Skeletal muscle tissue (tissue), 3 donors: ENCODE measurements at regions not wholly inside any gene's neighbourhood (a gene's known extent, or its start where the extent isn't known, plus 50 kb on each side); places are given as distances from the start of the nearest gene placed in this dataset.

Experiments used
- H3K27ac ChIP-seq: one replicate; pipeline ENCODE4 v1.7.0; 2013; ENCODE audit warnings: mild to moderate bottlenecking, low read depth, low read length, inconsistent platforms
- H3K27me3 ChIP-seq, 3 donors: one replicate each; pipeline ENCODE4 v1.7.0; 2013; ENCODE audit warnings: low read length in 3 of 3; ENCODE audit not compliant: control insufficient read depth in 3 of 3, insufficient read depth in 3 of 3
- H3K36me3 ChIP-seq, 3 donors: one replicate each; pipeline ENCODE4 v1.7.0; 2013; ENCODE audit warnings: low read length in 3 of 3; ENCODE audit not compliant: control insufficient read depth in 3 of 3, insufficient read depth in 3 of 3
- H3K4me1 ChIP-seq, 3 donors: one replicate each; pipeline ENCODE4 v1.7.0; 2013; ENCODE audit warnings: low read length in 3 of 3, mild to moderate bottlenecking in 3 of 3; ENCODE audit not compliant: control insufficient read depth in 3 of 3, insufficient read depth in 3 of 3
- H3K4me3 ChIP-seq, 3 donors: one replicate each; pipeline ENCODE4 v1.7.0; 2013; ENCODE audit warnings: low read length in 3 of 3
- H3K9ac ChIP-seq, 3 donors: one replicate each; pipeline ENCODE4 v1.7.0; 2013; ENCODE audit warnings: low read length in 3 of 3, mild to moderate bottlenecking in 3 of 3, moderate library complexity in 2 of 3, low read depth in 1 of 3
- H3K9me3 ChIP-seq, 3 donors: one replicate each; pipeline ENCODE4 v1.7.0; 2013; ENCODE audit warnings: low read length in 3 of 3; ENCODE audit not compliant: control insufficient read depth in 3 of 3
- donor health status: Osteomylitis.

- no peaks in the 10 kb centered on the region for H3K4me1 ChIP-seq
- no peaks in the 10 kb centered on the region for H3K36me3 ChIP-seq
- H3K9me3 ChIP-seq = no peaks in the 10 kb centered on the region
- H3K4me3 ChIP-seq = no peak overlapping the region
- no peak overlapping the region for H3K9ac ChIP-seq
- peaks cover 0 to 4% (median 0%) of the 10 kb centered on the region in 3 donors for H3K27me3 ChIP-seq
- no peak overlapping the region for H3K27ac ChIP-seq
These were observed 74.2 kb upstream of the L3MBTL4 start for GRCh38 chr18:6488956-6489355.

- Histone ChIP-seq H3K9me3 (no peaks in the 10 kb centered on the region), H3K9ac (no peak overlapping the region), H3K27ac (no peak overlapping the region), H3K27me3 (peaks cover 0 to 4% (median 0%) of the 10 kb centered on the region in 3 donors), H3K4me1 (no peaks in the 10 kb centered on the region), H3K36me3 (no peaks in the 10 kb centered on the region), H3K4me3 (no peak overlapping the region)
These were observed 75.3 kb upstream of the L3MBTL4 start for GRCh38 chr18:6489977-6490376.

GRCh38 chr18:6493194-6493593 is 78.5 kb upstream of the L3MBTL4 start:
- Histone ChIP-seq H3K9me3 (no peaks in the 10 kb centered on the region), H3K27me3 (no peaks in the 10 kb centered on the region), H3K4me3 (no peak overlapping the region), H3K4me1 (no peaks in the 10 kb centered on the region), H3K27ac (no peak overlapping the region), H3K36me3 (no peaks in the 10 kb centered on the region), H3K9ac (no peak overlapping the region)

- no peaks in the 10 kb centered on the region for H3K36me3 ChIP-seq
- H3K27ac ChIP-seq = no peak overlapping the region
- no peaks in the 10 kb centered on the region for H3K27me3 ChIP-seq
- no peaks in the 10 kb centered on the region for H3K9me3 ChIP-seq
- H3K4me3 ChIP-seq = no peak overlapping the region
- no peak overlapping the region for H3K9ac ChIP-seq
- no peaks in the 10 kb centered on the region for H3K4me1 ChIP-seq
These were observed 80.8 kb upstream of the L3MBTL4 start for GRCh38 chr18:6495536-6495935.

- Histone ChIP-seq H3K9ac (no peak overlapping the region), H3K27me3 (no peaks in the 10 kb centered on the region), H3K27ac (no peak overlapping the region), H3K4me1 (no peaks in the 10 kb centered on the region), H3K4me3 (no peak overlapping the region), H3K36me3 (no peaks in the 10 kb centered on the region), H3K9me3 (no peaks in the 10 kb centered on the region)
These were observed 82.8 kb upstream of the L3MBTL4 start for GRCh38 chr18:6497543-6497942.

- Histone ChIP-seq H3K4me1 (no peaks in the 10 kb centered on the region), H3K27me3 (no peaks in the 10 kb centered on the region), H3K4me3 (no peak overlapping the region), H3K27ac (no peak overlapping the region), H3K9me3 (no peaks in the 10 kb centered on the region), H3K36me3 (no peaks in the 10 kb centered on the region), H3K9ac (no peak overlapping the region)
These were observed 83.7 kb upstream of the L3MBTL4 start for GRCh38 chr18:6498289-6498856.

- H3K27ac ChIP-seq = no peak overlapping the region
- no peaks in the 10 kb centered on the region for H3K4me1 ChIP-seq
- H3K27me3 ChIP-seq = no peaks in the 10 kb centered on the region
- H3K9ac ChIP-seq = no peak overlapping the region
- no peaks in the 10 kb centered on the region for H3K36me3 ChIP-seq
- H3K4me3 ChIP-seq = no peak overlapping the region
- no peaks in the 10 kb centered on the region for H3K9me3 ChIP-seq
These were observed 90.1 kb upstream of the L3MBTL4 start for GRCh38 chr18:6504605-6505497.

- H3K27ac ChIP-seq = no peak overlapping the region
- no peak overlapping the region for H3K9ac ChIP-seq
- H3K9me3 ChIP-seq = no peaks in the 10 kb centered on the region
- no peaks in the 10 kb centered on the region for H3K4me1 ChIP-seq
- no peaks in the 10 kb centered on the region for H3K36me3 ChIP-seq
- H3K27me3 ChIP-seq = no peaks in the 10 kb centered on the region
- no peak overlapping the region for H3K4me3 ChIP-seq
These were observed 90.8 kb upstream of the L3MBTL4 start for GRCh38 chr18:6505498-6505875.

- no peak overlapping the region for H3K27ac ChIP-seq
- H3K36me3 ChIP-seq = no peaks in the 10 kb centered on the region
- H3K9ac ChIP-seq = no peak overlapping the region
- no peak overlapping the region for H3K4me3 ChIP-seq
- H3K9me3 ChIP-seq = no peaks in the 10 kb centered on the region
- no peaks in the 10 kb centered on the region for H3K4me1 ChIP-seq
- peaks cover 0 to 3% (median 0%) of the 10 kb centered on the region in 3 donors for H3K27me3 ChIP-seq
These were observed 94.7 kb upstream of the L3MBTL4 start for GRCh38 chr18:6509417-6509816.

- Histone ChIP-seq H3K4me3 (no peak overlapping the region), H3K4me1 (no peaks in the 10 kb centered on the region), H3K9ac (no peak overlapping the region), H3K27me3 (peaks cover 0 to 3% (median 0%) of the 10 kb centered on the region in 3 donors), H3K27ac (no peak overlapping the region), H3K9me3 (no peaks in the 10 kb centered on the region), H3K36me3 (no peaks in the 10 kb centered on the region)
These were observed 95.1 kb upstream of the L3MBTL4 start for GRCh38 chr18:6509832-6510231.
